K562 (cell line): ENCODE measurements at regions not wholly inside any gene's neighbourhood (a gene's known extent, or its start where the extent isn't known, plus 50 kb on each side); places are given as distances from the start of the nearest gene placed in this dataset.

ENCODE experiments used
- ATAC-seq: fragments of 200-7000 bp; cut with Tn5 transposase; 3 replicates; pipeline ENCODE4 v1.9.1; 2020; ENCODE audit warnings: moderate library complexity
- BruUV-seq: library from RNA; stranded (reverse); fragments of 400-500 nt; replicated peaks from 2 replicates; lab custom pipeline; 2021; lab: Mats Ljungman, UMichigan
- CTCF ChIA-PET: fragments of 300-600 bp; formaldehyde crosslinking; extraction: SDS; loops from one replicate; lab custom pipeline; 2021; ENCODE audit warnings: low intra/inter-chr PET ratio; lab: Yijun Ruan, JAX
- POLR2A ChIA-PET: fragments of 300-600, 350-650 bp; sonication (Branson Sonifier 250); formaldehyde crosslinking; extraction: SDS; loops from one replicate; lab custom pipeline; 2021; ENCODE audit warnings: antibody characterized with exemption, inconsistent platforms; lab: Yijun Ruan, JAX
- DNase-seq, 4 experiments: peaks; one replicate each; pipeline versions ENCODE4 v3.0.0 to v3.0.0-alpha.2; 2011 to 2018; ENCODE audit warnings: low spot score in 3 of 4, mixed read lengths in 3 of 4; ENCODE audit errors: extremely low read depth in 1 of 4
- FAIRE-seq: peaks from 2 replicates; lab custom pipeline; 2011; peaks lifted over from hg19 to GRCh38; lab: Jason Lieb, UNC
- H2AFZ ChIP-seq: 2 replicates; pipeline ENCODE4 v1.6.0; 2011; ENCODE audit warnings: low read depth, low read length, control low read depth, inconsistent platforms
- H3K27ac ChIP-seq: fragments of 200-600 bp; 3 replicates; pipeline ENCODE4 v1.8.0; 2011; ENCODE audit warnings: low read depth, mild to moderate bottlenecking, control low read depth, inconsistent platforms, low read length, moderate library complexity, mixed read lengths; ENCODE audit errors: extremely low read depth
- H3K27me3 ChIP-seq, 2 experiments: fragments of 300-600 bp in 1 of 2; 2 replicates in 1 of 2; 3 replicates in 1 of 2; pipeline versions ENCODE4 v1.6.0 to v1.8.0; 2011; ENCODE audit warnings: inconsistent platforms in 2 of 2, low read length in 2 of 2, mild to moderate bottlenecking in 1 of 2, mixed read lengths in 1 of 2, moderate library complexity in 1 of 2; ENCODE audit not compliant: control insufficient read depth in 2 of 2, insufficient read depth in 2 of 2
- H3K36me3 ChIP-seq: fragments of 300-600 bp; 3 replicates; pipeline ENCODE4 v1.8.0; 2011; ENCODE audit warnings: mild to moderate bottlenecking, low read length, inconsistent platforms; ENCODE audit not compliant: control insufficient read depth, insufficient read depth
- H3K4me1 ChIP-seq, 2 experiments: fragments of 200-600 bp in 1 of 2; replicated peaks in 1 of 2; 2 replicates in 1 of 2; 3 replicates in 1 of 2; pipeline versions ENCODE4 v1.5.1 to v1.8.0; 2011; ENCODE audit warnings: inconsistent platforms in 2 of 2, low read length in 2 of 2, mild to moderate bottlenecking in 1 of 2, mixed read lengths in 1 of 2, moderate library complexity in 1 of 2; ENCODE audit not compliant: control insufficient read depth in 2 of 2, insufficient read depth in 2 of 2
- H3K4me2 ChIP-seq: 2 replicates; pipeline ENCODE4 v1.6.1; 2011; ENCODE audit warnings: low read length, control low read depth, inconsistent platforms, mixed read lengths; ENCODE audit not compliant: insufficient read depth
- H3K4me3 ChIP-seq: fragments of 200-600 bp; sonication (generic), shearing (Covaris generic); 2 replicates; pipeline ENCODE4 v1.5.1; 2016; ENCODE audit warnings: control low read depth, inconsistent platforms
- H3K79me2 ChIP-seq: fragments of 200-600 bp; 3 replicates; pipeline ENCODE4 v1.8.0; 2011; ENCODE audit warnings: low read length, inconsistent platforms; ENCODE audit not compliant: control insufficient read depth, insufficient read depth
- H3K9ac ChIP-seq, 2 experiments: 2 replicates each; pipeline versions ENCODE4 v1.6.0 to v1.6.1; 2011; ENCODE audit warnings: low read depth in 2 of 2, low read length in 2 of 2, control low read depth in 1 of 2, inconsistent platforms in 1 of 2, mild to moderate bottlenecking in 1 of 2, mixed read lengths in 1 of 2; ENCODE audit not compliant: insufficient read depth in 1 of 2
- H3K9me1 ChIP-seq: one replicate; pipeline ENCODE4 v1.6.0; 2011; ENCODE audit warnings: inconsistent platforms, mild to moderate bottlenecking, low read length, moderate library complexity; ENCODE audit not compliant: control insufficient read depth, insufficient read depth
- H3K9me3 ChIP-seq: replicated peaks from 2 replicates; pipeline ENCODE4 v1.5.1; 2011; ENCODE audit warnings: low read depth, low read length, inconsistent platforms; ENCODE audit not compliant: control insufficient read depth, insufficient read depth
- H4K20me1 ChIP-seq: replicated peaks from 2 replicates; pipeline ENCODE4 v1.6.1; 2011; ENCODE audit warnings: low read length, inconsistent platforms, mixed read lengths; ENCODE audit not compliant: control insufficient read depth, insufficient read depth
- CBX8 ChIP-seq: fragments of 200-600 bp; sonication (generic); IDR thresholded peaks from 2 replicates; pipeline ENCODE4 v1.6.1; 2012; ENCODE audit warnings: borderline replicate concordance, mixed run types, low read depth, mild to moderate bottlenecking, moderate library complexity, mixed read lengths, low read length, control low read depth, inconsistent platforms; ENCODE audit not compliant: poor library complexity, severe bottlenecking; ENCODE audit errors: extremely low read depth
- FIP1L1 ChIP-seq: fragments of 200-400 bp; formaldehyde crosslinking; IDR thresholded peaks from 2 replicates; pipeline ENCODE4 v1.6.1; 2018; ENCODE audit warnings: mild to moderate bottlenecking, low read depth, low read length; ENCODE audit not compliant: poor library complexity, severe bottlenecking
- FOXA1 ChIP-seq: fragments of 450-650 bp; IDR thresholded peaks from 2 replicates; pipeline ENCODE4 v1.6.1; 2016; ENCODE audit warnings: mild to moderate bottlenecking, borderline replicate concordance
- HDAC2 ChIP-seq: fragments of 450-650 bp; IDR thresholded peaks from 2 replicates; pipeline ENCODE4 v1.6.1; 2016; ENCODE audit warnings: mild to moderate bottlenecking
- HDGF ChIP-seq: fragments of 450-650 bp; IDR thresholded peaks from 2 replicates; pipeline ENCODE4 v1.6.1; 2016
- HMBOX1 ChIP-seq: sonication (generic); IDR thresholded peaks from 2 replicates; pipeline ENCODE4 v1.6.1; 2016
- HMG20B ChIP-seq: fragments of 250-450 bp; sonication (Bioruptor Pico); IDR thresholded peaks from 2 replicates; pipeline ENCODE4 v1.5.0; 2021; ENCODE audit warnings: mild to moderate bottlenecking
- MLLT1 ChIP-seq, 2 experiments: fragments of 450-650 bp; IDR thresholded peaks; 2 replicates each; pipeline ENCODE4 v1.6.1; 2016
- NFE2 ChIP-seq: IDR thresholded peaks from 2 replicates; pipeline ENCODE4 v1.6.1; 2014; ENCODE audit warnings: antibody characterized with exemption, low read depth
- NFYB ChIP-seq: IDR thresholded peaks from 2 replicates; pipeline ENCODE4 v1.6.1; 2011; ENCODE audit warnings: mild to moderate bottlenecking, moderate library complexity; ENCODE audit not compliant: insufficient read length; ENCODE audit errors: extremely low read depth
- PCBP1 ChIP-seq: fragments of 200-400 bp; formaldehyde crosslinking; IDR thresholded peaks from 2 replicates; pipeline ENCODE4 v1.6.1; 2018; ENCODE audit warnings: mild to moderate bottlenecking, low read depth, low read length; ENCODE audit not compliant: poor library complexity, severe bottlenecking
- PHF8 ChIP-seq: fragments of 200-600 bp; sonication (generic); IDR thresholded peaks from 2 replicates; pipeline ENCODE4 v1.6.1; 2012; ENCODE audit warnings: mixed run types, mild to moderate bottlenecking, inconsistent platforms, low read length, moderate library complexity, borderline replicate concordance
- PTBP1 ChIP-seq: fragments of 200-400 bp; formaldehyde crosslinking; IDR thresholded peaks from 2 replicates; pipeline ENCODE4 v1.6.1; 2017; ENCODE audit warnings: low read depth, low read length
- RCOR1 ChIP-seq, 2 experiments: IDR thresholded peaks; 2 replicates each; pipeline ENCODE4 v1.6.1; 2012; ENCODE audit warnings: low read depth in 2 of 2, low read length in 2 of 2, borderline replicate concordance in 1 of 2, improper control_type of control experiment in 1 of 2
- RUNX1 ChIP-seq: sonication (generic); IDR thresholded peaks from 2 replicates; pipeline ENCODE4 v1.6.1; 2016; ENCODE audit warnings: antibody characterized with exemption, low read depth
- SP1 ChIP-seq: sonication (generic); formaldehyde crosslinking; IDR thresholded peaks from 2 replicates; pipeline ENCODE4 v1.8.1; 2022; ENCODE audit warnings: mild to moderate bottlenecking, missing genetic modification reagents
- U2AF1 ChIP-seq: fragments of 200-400 bp; formaldehyde crosslinking; optimal IDR thresholded peaks from 2 replicates; pipeline ENCODE3; 2017; ENCODE audit warnings: mild to moderate bottlenecking, low read depth, low read length, moderate library complexity
- ZBED1 ChIP-seq: IDR thresholded peaks from 2 replicates; pipeline ENCODE4 v1.6.1; 2014
- whole genome bisulfite sequencing: fragments of 100-300 bp; shearing (Covaris generic); methylation state at CpG from one replicate; pipeline ENCODE4 v1.1.6; 2016; ENCODE audit warnings: low coverage, mixed read lengths; ENCODE audit not compliant: insufficient coverage; ENCODE audit errors: missing lambda C conversion rate; 5-methylcytosine and 5-hydroxymethylcytosine counted together
- in situ Hi-C: fragments of 300-500 bp; cut with MboI; formaldehyde crosslinking; loops from 4 replicates; pipeline ENCODE4 v1.15.0; 2018; ENCODE audit warnings: inconsistent platforms, mixed read lengths
- intact Hi-C: fragments of 100-400 bp; cut with micrococcal nuclease; formaldehyde crosslinking; loops from 2 replicates; pipeline ENCODE4 v1.14.2; 2022
- TF ChIP-seq, protein P1 (sequence below): sonication (generic); formaldehyde crosslinking; IDR thresholded peaks from 2 replicates; pipeline ENCODE4 v1.8.1; 2022; ENCODE audit warnings: missing genetic modification reagents

DNA sequence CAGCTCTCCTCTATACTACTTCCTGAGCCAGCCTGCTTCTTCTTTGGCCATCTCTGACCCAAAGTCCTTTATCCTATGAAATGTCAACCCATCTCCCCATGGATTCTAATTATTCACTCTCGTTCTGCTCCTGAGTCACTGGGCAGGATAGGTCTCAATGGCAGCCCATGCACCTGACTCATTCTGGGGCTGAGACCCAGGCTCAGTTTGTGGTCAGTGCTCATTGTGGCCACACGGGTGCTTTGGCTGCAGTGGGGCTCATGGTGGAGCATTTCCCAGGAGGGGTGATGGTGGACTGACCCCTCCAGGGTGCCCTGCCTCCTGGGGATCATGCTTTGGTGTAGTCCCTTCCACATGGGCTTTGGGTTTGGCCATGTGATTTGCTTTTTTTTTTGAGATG is 154.8 kb upstream of the WSCD1 start (continued):
- TF ChIP-seq HMG20B (CRISPR knock-in tag) (no peak), FOXA1 (no peak), FIP1L1 (no peak), ZBED1 (no peak), MLLT1 (IDR thresholded peaks at IDR 0.05) (no peak)

GRCh38 chr17:5919089-5919488 is 151.1 kb upstream of the WSCD1 start:
- Histone ChIP-seq H3K27me3 (peaks cover 0 to 5% of the 10 kb centered on the region in 2 experiments; a peak in 1 of 5 replicates), H3K9me3 (no peaks in the 10 kb centered on the region), H3K4me1 (no peaks in the 10 kb centered on the region), H2AFZ (no peak overlapping the region), H3K9ac (no peak overlapping the region), H3K36me3 (no peaks in the 10 kb centered on the region), H4K20me1 (no peaks in the 10 kb centered on the region), H3K4me2 (no peak overlapping the region), H3K79me2 (no peaks in the 10 kb centered on the region), H3K9me1 (no peaks in the 10 kb centered on the region), H3K4me3 (no peak overlapping the region), H3K27ac (no peak overlapping the region)
- no peak for TF ChIP-seq SP1 (CRISPR knock-in tag)
- TF ChIP-seq ZBED1: no peak
- TF ChIP-seq NFYB: no peak
- no peak for TF ChIP-seq NFE2
- no peak for TF ChIP-seq PTBP1
- no peak for TF ChIP-seq RCOR1 (IDR thresholded peaks at IDR 0.05; ENCODE audit: borderline replicate concordance in 1 of 2, low read depth in 2 of 2, low read length in 2 of 2)
- no peak for TF ChIP-seq CBX8
- no peak for TF ChIP-seq PHF8
- no peak for TF ChIP-seq HDGF
- TF ChIP-seq RUNX1: no peak
- TF ChIP-seq, protein P1, sequence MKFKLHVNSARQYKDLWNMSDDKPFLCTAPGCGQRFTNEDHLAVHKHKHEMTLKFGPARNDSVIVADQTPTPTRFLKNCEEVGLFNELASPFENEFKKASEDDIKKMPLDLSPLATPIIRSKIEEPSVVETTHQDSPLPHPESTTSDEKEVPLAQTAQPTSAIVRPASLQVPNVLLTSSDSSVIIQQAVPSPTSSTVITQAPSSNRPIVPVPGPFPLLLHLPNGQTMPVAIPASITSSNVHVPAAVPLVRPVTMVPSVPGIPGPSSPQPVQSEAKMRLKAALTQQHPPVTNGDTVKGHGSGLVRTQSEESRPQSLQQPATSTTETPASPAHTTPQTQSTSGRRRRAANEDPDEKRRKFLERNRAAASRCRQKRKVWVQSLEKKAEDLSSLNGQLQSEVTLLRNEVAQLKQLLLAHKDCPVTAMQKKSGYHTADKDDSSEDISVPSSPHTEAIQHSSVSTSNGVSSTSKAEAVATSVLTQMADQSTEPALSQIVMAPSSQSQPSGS (CRISPR knock-in tag): no peak
- TF ChIP-seq PCBP1: no peak
- TF ChIP-seq HDAC2: no peak
- TF ChIP-seq U2AF1: no peak
- no peak for TF ChIP-seq HMBOX1
- no peak for ATAC-seq
- CTCF ChIA-PET: no interaction called here
- intact Hi-C loops (no loop called here), in situ Hi-C loops (no loop called here)
- DNase-seq: no peak
- POLR2A ChIA-PET: no interaction called here
- BruUV-seq: no TSS peak
- FAIRE-seq: no peak
- 0% methylated on average over 3 of the region's 4 CpGs for WGBS
